WERI-Rb-1 (cell line): ENCODE measurements at regions not wholly inside any gene's neighbourhood (a gene's known extent, or its start where the extent isn't known, plus 50 kb on each side); places are given as distances from the start of the nearest gene placed in this dataset.

ENCODE experiments used
- DNase-seq: peaks from one replicate; pipeline ENCODE4 v3.0.0-alpha.2; 2020
- H3K27ac ChIP-seq: fragments of 250-450 bp; sonication (Bioruptor Pico); 2 replicates; pipeline ENCODE4 v1.5.1; 2020; ENCODE audit warnings: mild to moderate bottlenecking, moderate library complexity
- H3K27me3 ChIP-seq: fragments of 250-450 bp; sonication (Bioruptor Pico); 2 replicates; pipeline ENCODE4 v1.5.1; 2021; ENCODE audit warnings: mild to moderate bottlenecking, low read depth, moderate library complexity; ENCODE audit not compliant: insufficient read depth, severe bottlenecking
- H3K36me3 ChIP-seq: fragments of 250-450 bp; sonication (Bioruptor Pico); 2 replicates; pipeline ENCODE4 v1.5.1; 2020; ENCODE audit warnings: mild to moderate bottlenecking, moderate library complexity
- H3K4me3 ChIP-seq: 2 replicates; pipeline ENCODE4 v1.5.1; 2011; ENCODE audit warnings: low read depth, mild to moderate bottlenecking, control low read depth, low read length
- H3K9me3 ChIP-seq: fragments of 250-450 bp; sonication (Bioruptor Pico); 2 replicates; pipeline ENCODE4 v1.5.1; 2021; ENCODE audit warnings: mild to moderate bottlenecking, moderate library complexity; ENCODE audit not compliant: severe bottlenecking
- TF ChIP-seq, protein P1 (sequence below): IDR thresholded peaks from 2 replicates; pipeline ENCODE4 v1.5.1; 2011; ENCODE audit warnings: low read depth, mild to moderate bottlenecking, control low read depth, inconsistent platforms, low read length

DNA sequence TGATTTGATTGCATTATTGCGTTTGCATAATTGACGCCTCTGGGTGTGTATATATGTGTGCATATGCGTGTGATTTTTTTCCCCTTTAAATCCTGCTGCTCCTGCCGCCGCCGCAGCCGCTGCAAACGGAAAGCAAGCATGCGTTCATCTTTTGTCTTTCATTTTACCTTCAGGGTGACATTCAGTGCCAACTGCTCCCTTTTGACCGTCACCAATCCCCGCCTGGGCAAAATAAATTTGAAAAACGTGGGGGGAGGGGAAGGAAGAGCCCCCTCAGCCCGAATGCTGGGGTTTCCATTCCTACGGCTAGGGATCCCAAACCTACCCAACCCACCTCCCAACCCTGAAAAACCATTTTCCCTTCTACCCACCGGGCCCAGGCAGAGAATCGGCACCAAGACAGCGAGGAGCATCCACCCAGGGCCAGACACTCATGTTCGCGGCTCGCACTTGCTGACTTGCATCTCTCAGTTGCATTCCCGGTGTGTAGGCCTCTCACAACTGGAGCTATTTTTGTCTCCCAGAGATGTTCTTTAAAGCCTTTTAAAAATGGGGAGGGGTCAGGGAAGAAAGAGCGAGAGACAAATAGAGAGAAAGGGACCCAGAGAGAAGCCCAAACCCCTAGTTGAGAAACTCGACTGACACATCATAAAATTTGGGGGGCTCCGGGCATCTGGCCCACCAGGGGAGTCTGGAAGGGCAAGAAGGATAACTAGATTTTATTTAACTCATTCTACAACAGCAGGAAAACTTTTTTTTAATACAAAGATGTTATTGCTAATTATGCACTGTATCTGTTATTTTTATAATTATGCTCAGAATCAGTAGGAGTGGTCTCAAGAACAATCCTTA lies 367.1 kb upstream of the ESRRG start:
- no peaks in the 10 kb centered on the region for H3K36me3 ChIP-seq
- no peaks in the 10 kb centered on the region for H3K9me3 ChIP-seq
- TF ChIP-seq, protein P1, sequence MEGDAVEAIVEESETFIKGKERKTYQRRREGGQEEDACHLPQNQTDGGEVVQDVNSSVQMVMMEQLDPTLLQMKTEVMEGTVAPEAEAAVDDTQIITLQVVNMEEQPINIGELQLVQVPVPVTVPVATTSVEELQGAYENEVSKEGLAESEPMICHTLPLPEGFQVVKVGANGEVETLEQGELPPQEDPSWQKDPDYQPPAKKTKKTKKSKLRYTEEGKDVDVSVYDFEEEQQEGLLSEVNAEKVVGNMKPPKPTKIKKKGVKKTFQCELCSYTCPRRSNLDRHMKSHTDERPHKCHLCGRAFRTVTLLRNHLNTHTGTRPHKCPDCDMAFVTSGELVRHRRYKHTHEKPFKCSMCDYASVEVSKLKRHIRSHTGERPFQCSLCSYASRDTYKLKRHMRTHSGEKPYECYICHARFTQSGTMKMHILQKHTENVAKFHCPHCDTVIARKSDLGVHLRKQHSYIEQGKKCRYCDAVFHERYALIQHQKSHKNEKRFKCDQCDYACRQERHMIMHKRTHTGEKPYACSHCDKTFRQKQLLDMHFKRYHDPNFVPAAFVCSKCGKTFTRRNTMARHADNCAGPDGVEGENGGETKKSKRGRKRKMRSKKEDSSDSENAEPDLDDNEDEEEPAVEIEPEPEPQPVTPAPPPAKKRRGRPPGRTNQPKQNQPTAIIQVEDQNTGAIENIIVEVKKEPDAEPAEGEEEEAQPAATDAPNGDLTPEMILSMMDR: no peak
- H3K27ac ChIP-seq: no peak overlapping the region
- DNase-seq: no peak
- no peaks in the 10 kb centered on the region for H3K27me3 ChIP-seq
- no peak overlapping the region for H3K4me3 ChIP-seq

DNA sequence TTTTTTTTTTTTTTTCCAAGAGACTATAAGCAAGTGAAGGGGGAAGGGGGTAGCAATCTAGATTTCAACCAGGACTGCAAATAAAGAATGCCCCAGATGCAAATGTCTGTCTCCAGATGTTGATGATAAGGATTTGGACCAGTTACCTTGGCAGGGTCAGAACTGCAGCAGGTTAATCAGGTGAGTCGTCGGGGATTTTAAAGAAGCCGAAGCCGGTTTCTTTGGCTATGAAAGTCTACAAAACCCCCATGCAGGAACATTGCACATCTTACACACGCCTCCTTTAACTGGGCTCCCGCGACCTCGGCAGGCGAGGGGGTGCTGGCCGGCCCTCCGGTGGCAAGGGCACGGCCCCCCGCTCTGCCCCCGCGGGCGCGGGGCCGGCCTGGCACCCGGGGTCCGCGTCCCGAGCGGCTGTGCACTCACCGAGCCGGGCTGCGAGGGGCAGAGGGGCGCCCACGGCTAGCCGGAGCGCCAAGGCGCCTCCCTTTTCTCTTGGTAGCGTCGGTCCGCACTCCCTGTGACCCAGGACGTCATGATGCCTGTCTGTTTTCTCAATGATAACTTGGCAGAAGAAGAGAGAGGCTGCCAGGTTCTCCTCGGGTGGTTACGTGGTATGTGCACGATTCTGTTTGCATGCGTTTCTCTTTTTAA lies 366.3 kb upstream of the ESRRG start:
- no peaks in the 10 kb centered on the region for H3K27me3 ChIP-seq
- no peak overlapping the region for H3K4me3 ChIP-seq
- no peak overlapping the region for H3K27ac ChIP-seq
- no peak for DNase-seq
- H3K9me3 ChIP-seq: no peaks in the 10 kb centered on the region
- TF ChIP-seq, protein P1: no peak
- no peaks in the 10 kb centered on the region for H3K36me3 ChIP-seq

DNA sequence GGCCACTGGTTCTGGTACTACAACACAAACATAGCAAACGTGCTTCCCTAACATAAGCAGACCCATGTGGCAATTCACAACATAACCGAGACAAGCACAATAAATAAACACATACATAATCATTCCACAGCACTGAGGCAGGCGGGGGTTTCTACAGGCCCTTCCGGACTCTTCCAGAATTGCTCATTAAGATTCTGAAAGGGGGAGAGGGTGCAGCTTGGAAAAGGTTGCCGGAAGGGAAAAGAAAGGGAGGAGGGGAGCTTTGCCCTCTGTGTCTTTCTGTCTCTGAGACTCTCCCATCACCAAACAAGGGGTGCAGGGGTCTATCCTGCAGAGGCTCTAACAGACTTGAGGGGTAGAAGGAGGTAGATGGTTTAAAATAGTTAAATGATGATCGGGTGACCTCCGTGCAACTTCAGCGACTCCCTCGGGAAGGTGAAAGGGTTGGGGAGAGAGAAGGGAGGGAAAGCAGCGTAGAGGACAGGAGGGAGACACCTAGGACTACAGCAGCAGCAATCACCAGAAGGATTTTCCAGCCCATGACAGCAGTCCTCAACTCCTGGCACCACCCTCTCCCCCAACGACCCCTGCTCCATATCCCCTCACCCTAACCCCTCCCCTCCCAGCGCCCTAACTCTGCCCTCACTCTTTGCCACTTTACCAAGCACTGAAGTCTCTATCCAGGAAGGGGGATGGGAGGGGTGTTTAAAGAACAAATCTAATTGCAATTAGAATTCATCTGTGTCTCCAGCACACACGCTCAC lies 365.5 kb upstream of the ESRRG start:
- Histone ChIP-seq H3K36me3 (no peaks in the 10 kb centered on the region), H3K9me3 (no peaks in the 10 kb centered on the region), H3K4me3 (no peak overlapping the region), H3K27me3 (no peaks in the 10 kb centered on the region), H3K27ac (no peak overlapping the region)
- TF ChIP-seq, protein P1: no peak
- DNase-seq: no peak

DNA sequence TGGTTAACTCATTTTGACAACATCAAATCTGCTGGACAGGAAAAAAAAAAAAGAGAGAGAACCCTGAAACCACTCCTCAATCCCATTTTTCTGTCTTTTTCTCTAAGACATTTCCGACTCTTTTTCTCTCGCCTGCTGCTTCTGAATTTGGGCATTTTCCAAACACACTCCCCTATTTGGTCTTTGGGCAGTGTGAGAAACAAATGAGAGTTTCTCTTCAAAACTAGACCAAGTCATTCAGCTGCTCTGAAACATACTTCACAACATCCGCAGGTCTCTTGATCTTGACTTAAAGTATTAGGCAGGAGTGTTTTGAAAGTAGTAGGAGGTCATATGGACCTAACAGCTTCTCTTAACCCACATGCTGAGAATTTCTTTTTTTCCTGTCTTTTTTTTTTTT lies 364.8 kb upstream of the ESRRG start:
- TF ChIP-seq, protein P1: no peak
- no peak overlapping the region for H3K27ac ChIP-seq
- H3K4me3 ChIP-seq: no peak overlapping the region
- no peaks in the 10 kb centered on the region for H3K36me3 ChIP-seq
- H3K27me3 ChIP-seq: no peaks in the 10 kb centered on the region
- no peak for DNase-seq
- no peaks in the 10 kb centered on the region for H3K9me3 ChIP-seq

DNA sequence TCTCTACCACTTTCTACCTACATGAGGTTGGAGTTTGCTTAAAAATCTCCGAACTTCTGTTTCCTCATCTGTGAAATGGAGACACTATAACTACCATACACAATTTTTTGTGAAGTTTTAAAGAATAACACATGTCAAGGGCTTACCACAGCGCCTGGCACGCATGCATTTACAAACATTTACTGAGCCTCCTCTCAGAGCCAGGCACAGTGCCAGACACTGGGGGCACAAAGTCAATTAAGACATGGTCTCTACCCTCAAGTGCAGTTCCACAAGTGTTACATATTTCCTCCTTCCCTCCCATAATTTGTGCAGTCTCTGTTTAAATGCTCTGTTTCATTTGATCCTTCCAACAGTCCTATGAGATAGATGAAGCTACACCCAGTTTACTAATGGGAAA lies 356.4 kb upstream of the ESRRG start:
- no peak for DNase-seq
- Histone ChIP-seq H3K9me3 (no peaks in the 10 kb centered on the region), H3K36me3 (no peaks in the 10 kb centered on the region), H3K27me3 (no peaks in the 10 kb centered on the region), H3K27ac (no peak overlapping the region), H3K4me3 (no peak overlapping the region)
- TF ChIP-seq, protein P1: no peak
